EL (cell line): ENCODE measurements at regions not wholly inside any gene's neighbourhood (a gene's known extent, or its start where the extent isn't known, plus 50 kb on each side); places are given as distances from the start of the nearest gene placed in this dataset.

Experiments
- DNase-seq: peaks from one replicate; pipeline ENCODE4 v3.0.0-alpha.2; 2016

DNA sequence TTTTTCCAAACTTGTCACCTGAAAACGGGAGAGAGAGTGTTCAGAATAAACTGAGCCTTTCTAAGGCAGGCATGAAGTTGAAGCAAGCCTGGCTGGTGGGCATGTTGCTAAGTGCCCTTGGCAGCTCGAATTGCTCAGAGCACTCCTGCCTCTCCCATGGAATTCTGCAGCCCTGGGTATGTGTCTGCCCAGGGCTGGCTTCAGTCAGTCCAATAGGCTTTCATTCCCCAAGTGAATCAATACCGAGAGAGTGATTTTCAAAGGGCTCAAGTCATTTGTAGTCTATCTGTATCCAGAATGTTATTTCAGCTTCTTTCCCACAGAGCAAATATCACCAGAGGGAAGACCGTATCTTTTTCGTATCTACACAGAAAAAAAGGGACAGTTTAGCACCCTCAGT lies 415.5 kb upstream of the COBL start:
- no peak for DNase-seq

DNA sequence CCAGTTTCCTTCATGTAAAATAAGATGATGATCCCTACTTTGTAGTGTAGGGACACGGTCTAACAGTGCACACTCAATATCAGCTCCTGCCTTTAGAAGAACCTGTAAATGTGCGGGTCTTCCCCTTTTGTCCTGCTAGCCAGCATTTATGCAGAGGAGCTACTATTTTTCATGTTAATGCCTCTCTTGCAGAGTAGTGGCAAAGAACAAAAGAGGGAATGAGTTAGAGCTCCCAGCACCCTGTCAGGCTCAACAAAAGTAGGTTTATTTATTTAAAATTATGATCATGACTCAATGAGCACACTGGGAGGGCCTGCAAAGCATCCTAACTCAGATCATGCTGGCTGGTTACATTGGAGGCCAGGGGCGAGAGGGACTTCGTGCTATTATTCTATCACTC lies 414.5 kb upstream of the COBL start:
- DNase-seq, result no peak

DNA sequence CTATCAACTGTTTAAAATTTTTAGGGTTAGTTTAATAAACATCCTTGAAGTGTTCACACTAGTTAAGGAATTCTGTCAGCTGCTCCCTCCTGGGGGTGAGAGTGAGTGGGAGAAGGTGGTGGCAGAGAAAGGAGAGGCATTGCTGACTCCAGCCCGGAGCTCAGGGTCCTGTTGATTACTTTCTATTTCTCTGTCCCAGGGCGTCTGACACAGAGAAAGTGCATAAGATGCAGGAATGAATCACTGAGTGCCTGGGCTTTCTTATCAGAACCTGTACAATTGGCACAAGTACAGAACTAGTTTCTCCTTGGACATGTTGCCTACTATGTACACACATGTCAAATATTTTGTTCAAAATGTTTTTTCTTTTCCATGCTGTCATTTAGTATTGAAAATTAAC lies 410.8 kb upstream of the COBL start:
- DNase-seq, result no peak

DNA sequence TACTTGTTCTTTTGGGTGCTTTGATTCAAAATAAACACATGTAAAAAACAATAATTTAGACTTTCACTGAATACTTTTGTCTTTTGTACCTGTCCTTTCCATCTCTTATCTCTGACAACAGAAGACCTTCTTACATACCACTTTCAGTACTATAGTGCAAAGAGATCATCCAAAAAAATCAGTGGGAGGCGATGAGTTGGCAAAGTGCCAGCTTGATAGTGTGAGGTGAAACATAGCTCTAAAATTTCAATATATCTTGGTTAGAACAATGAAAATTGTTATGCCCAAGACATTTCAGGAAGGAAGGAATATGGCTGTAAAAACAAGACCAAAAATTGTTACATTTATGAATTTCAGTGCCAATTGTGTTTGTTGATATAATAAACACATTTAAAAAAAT lies 390.2 kb upstream of the COBL start:
- DNase-seq, result no peak

DNA sequence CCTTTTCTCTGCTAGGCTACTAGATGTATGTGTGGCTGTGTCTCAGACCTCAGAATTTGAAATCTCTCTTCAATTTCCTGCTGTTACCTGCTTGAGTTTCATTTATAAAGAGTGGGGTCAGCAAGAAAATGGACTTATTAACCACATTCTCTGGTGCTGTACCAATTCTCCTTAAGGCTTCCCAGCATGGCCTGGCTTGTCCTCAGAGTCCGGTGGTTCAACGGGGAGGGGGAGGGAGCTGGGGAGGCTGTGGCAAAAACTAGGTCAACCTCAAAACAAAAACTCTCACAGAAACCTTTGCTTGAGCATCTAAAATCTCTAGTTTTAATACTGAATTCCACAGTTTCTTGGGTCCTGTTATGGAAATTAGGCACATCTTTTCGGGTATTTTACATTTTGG lies 389.1 kb upstream of the COBL start:
- DNase-seq, result no peak

DNA sequence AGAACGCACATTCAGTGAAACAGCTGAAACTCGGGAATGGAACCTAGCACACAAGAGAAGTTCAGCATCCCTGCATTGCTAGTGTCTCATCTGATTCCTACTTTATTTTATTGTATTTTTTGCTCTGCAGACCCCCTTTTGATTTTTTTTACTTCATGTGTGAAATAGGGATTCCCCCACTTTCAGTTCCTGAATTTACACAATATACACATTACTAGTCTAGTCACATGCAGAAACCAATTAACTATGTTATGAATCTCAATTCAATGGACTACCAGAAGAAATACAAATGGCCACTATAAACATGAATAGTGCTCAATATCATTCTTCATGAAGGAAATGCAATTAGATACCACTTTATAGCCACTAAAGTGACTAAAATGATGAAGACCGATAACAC lies 386.1 kb upstream of the COBL start:
- DNase-seq, result no peak

DNA sequence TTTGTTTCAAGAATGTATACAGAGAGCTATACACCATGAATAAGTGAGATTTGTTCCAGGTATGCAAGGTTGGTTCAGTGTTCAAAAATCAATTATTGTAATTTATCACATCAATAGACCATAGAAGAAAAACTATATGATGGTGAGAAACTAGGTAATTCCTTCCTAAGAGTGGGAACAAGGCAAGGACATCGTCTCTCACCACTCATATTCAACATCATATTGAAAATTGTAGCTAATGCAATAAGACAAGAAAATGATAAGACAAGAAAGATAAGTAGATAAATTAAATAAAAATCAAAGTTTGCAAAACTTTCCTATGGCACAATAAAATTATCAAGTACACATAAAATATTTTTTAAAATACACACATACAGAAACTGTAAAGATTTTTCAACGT lies 385.3 kb upstream of the COBL start:
- no peak for DNase-seq

DNA sequence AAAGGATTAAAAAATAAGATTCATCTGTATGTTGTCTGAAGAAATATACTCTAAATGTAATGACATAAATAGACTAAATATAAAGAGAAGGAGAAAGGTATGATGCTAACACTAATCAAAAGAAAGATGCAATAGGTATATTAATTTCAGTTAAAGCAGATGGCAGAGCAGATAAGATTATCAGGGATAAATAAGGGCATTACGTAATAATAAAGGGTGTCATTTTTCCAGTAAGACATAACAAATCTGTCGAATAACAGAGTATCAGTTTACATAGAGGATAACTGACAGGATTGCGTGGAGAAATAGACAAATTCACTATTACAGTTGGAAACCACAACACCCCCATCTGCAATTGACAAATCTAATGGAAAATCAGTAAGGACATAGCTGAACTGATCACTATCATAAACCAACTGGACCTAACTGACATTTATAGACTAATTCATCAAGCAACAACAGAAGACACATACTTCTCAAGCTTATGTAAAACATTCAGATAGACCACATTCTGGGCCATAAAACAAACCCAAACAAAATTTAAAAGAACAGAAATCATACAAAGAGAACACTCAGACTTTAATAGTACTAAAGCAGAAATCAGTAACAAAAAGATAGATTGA lies 384.1 kb upstream of the COBL start:
- DNase-seq, result no peak

DNA sequence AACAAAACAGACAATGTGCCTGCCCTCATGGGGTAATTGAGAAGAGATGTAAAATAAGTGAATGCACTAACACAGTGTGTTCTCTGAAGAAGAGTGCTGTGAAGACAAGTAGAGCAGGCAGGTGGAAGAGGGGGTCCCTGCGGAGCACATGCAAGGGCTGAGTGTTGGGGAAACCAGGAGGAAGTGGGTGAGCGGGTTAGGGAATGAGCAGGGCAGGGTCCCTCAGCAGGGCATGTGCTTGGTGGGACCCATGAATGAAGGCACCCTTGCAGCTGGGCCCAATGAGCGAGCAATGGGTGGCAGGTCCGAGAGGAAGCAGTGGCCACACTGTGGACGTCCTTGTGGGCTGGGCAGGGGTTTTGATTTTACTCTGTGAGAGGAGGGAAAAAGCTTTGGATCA lies 376.6 kb upstream of the COBL start:
- no peak for DNase-seq

DNA sequence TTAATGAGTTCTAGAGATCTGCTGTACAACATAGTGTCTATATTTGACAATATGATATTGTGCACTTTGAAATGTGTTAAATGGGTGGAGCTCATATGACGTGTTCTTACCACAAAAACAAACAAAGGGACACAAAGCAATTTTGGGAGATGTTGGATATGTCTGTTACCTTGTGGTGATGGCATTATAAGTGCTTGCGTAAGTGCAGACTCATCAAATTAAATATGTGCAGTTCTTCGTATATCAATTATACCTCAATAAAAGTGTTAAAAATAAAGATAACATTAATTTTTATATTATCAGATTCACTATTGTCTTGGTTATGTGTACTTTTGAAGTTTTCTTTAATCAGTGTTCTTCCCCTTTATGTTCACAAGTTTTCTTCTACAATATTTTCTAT lies 372.9 kb upstream of the COBL start:
- DNase-seq, result no peak

DNA sequence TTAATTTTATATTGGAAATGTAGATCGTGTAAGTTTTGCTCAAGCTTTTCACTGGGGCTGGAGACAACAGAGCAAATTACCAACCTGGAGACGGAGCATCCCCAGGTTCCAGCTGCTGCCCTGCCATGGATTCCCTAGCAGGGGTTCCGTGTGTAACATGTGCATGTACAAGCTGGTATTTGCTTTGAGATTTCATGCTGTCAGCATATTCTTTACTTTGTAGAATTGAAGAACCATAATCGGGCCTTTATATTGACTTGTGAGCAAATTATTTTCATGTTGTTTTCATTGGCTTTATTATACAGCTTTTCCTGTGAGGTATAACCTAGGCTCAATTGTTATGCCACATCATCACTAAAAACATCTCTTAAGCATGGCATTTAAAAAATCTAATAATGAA lies 369.2 kb upstream of the COBL start:
- no peak for DNase-seq

DNA sequence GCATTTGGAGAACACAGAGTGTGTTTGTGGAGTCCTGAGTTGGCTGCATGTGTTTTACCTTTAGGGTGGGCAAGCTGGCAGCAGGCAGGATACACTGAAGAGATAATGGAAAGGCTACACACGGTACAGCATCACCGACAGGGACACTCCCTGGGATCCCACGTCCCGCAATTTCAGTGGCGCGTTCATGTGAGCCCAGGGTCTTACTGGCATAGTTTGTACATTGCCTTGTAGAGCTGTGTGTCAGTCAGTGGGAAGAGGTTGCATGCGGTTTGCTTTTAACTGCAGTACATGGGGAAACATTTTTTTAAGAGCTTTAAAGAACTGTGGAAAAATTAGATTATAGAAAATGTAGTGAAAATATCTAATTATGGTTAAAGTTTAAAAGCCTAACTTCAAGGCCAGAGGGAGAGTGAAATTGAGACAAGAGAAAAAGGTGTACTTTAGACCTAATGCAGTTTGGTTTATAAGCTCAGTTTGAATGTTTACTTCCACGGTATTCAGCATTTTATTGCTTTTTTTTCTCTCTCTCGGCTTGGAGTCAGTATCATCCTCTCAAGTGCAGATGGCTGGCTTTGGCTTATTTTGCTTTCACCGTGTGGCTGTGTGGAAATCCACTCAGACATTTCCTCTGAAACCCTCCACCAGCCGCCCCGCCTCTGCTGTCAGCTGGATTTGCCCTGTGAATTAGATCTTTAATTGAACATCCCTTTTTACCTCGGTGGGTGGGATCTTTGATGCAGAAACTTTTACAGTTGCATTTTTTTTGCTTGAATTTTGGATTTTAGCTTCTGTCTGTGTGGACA lies 364.2 kb upstream of the COBL start:
- DNase-seq, result no peak

DNA sequence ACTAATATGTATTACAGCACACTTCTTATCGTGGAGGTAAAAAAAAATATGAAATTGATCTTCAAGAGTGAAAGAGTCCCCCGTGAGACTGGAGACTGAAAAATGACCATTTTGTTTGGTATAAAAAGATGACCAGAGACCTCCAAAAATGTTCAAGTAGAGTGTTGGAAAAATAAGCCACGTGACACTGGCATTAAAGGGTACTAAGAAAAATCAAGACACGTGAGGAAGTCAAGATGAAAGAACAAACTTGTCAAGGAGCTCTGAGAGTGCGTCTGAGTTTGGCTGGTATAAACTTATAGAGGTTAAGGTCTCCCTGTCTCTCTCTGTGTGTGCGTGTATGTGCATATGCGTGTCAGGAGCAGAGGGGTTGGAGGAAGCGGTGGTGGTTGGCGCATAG lies 362.7 kb upstream of the COBL start:
- DNase-seq, result no peak

DNA sequence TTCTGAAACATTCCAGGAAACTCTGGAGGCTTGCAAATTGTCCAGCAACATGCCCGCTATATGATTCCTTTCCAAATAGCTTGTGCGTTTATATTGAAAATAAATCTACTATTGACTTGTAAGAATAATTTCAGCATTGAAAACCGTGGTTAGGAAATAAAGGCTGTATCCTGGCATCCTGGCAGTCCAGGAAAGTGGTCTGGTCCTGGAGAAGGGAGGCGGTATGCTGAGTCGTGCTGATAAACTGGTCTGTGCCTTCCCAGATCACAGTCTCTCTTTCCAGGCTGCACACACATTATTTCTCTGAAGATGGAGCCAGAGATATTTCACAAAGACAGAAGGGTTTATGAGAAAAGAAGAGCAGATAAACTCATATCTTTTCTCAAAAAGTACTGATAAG lies 350.1 kb upstream of the COBL start:
- DNase-seq, result no peak

DNA sequence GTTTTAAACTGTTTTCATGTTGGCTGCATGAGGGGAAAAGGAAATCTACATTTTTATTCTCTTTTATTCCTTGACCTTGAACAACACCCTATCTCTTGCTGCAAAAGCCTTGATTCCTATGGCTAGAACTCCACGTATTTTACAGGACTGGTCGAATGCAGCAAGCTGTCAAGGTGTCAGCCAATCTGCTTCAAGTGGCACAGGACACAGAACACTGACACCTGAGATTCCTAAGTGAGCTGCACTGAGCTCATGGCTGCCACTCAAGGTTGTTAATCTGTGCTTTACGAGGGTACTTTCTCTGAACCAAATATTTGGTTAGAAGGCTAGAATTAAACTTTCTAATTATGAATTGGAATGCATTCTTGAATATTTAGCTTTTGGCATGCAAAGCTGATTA lies 349.7 kb upstream of the COBL start:
- no peak for DNase-seq

DNA sequence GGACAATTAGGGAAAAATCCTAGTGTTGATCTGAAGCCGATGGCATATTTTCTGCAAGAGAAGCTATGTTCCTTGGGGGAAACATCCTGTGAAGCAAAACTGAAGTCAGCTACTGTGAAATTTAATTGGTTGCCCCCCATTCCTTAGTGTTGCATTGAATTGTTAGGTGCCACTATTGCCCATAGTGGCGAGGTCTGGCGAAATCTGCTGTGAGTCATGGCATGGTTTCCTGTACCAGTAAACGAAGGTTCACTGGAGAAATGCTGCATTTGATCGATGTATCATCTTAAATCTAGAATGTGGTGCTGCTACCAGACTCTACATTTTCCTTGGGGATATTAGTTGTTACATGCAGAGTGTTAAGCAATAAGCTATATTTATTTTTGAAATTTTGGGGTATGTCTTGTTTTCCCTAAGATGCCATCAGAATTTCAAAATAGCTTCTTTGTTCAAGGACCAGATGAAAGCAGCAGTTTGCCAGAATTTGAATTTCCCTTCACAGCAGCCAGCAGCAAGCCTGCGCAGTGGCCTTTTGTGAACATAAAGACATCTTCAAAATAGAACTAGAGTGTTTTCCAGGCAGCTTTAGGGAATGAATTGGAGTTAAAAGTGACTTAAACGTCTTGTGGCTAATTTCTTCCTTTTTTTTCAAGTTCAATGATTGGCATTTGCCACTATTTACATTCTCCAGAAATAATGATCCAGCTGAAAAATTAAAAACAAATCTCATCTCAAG lies 348.6 kb upstream of the COBL start:
- DNase-seq, result no peak

DNA sequence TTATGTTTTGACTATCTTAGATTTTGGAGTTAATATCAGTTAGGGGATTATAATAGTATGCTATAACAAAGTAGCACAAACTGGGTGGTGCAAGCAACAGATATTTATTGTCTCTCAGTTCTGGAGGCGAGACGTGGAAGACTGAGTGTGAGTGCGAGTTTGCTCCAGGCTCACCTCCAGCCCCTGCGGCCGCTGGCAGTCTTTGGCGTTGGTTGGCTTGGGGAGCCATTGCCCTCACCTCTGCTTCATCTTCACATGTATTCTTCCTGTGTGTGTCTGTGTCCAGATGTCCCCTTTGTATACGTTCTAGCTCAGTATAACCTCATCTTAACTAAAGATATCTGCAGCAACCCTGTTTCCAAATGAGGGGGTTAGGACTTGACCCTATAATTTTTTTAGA lies 343.9 kb upstream of the COBL start:
- DNase-seq, result no peak

DNA sequence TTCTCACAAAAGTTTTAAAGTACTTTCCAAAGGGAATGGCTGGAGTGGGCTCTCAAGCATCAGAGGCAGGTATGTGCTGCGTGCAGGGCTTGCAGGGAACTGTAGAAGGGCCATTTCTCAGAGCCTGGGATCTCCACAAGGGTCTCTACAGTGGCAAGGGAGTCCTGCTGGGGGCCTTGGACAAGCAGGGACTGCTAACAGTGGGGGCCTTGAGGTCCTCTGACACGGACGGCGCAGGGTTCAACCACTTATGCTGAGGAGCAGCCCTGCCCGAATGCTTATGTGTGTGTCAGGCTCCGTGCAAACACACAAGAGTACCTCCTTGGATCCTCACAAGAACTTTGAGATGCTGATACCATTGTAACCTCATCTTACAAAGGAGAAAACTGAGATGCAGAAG lies 342.1 kb upstream of the COBL start:
- DNase-seq, result no peak

DNA sequence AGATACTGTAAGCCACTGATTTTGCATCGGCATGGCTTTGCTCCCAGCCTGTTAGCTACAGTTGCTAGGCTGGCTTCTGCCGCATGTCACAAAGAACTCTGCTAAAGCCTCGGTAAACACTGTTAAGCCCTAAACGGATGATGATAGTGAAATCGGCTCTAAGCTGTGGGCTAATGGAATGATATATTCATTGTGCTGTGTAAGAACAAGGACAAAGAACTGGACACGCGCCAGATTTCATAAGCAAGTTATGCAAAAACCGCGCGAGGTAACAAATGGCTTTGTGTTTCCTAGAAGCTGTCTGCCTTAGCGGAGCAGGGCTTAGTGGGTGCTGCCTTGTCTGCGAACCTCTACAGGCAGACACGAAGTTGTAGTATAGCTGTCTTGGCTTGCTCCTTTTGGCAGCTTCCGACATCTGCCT lies 331.3 kb upstream of the COBL start:
- DNase-seq, result no peak

DNA sequence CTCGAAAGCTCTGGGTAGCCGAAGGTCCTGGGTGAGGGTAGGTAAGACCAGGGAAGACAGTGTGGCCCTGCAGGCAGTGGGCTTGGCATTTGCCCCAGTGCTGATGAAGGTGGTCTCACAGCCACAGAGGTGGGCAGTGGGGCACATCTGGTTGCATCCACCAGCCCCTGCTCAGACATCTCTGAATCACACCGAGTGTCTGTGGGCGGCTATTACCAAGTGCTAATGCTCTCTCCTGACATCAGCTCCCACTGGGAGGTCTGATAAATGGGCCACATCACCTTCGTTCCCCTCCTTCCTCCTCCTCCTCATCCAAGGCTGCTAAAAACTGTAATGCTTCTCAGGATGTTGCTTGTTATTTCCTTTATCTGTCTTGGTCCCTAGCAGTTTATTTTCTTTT lies 330.9 kb upstream of the COBL start:
- no peak for DNase-seq

DNA sequence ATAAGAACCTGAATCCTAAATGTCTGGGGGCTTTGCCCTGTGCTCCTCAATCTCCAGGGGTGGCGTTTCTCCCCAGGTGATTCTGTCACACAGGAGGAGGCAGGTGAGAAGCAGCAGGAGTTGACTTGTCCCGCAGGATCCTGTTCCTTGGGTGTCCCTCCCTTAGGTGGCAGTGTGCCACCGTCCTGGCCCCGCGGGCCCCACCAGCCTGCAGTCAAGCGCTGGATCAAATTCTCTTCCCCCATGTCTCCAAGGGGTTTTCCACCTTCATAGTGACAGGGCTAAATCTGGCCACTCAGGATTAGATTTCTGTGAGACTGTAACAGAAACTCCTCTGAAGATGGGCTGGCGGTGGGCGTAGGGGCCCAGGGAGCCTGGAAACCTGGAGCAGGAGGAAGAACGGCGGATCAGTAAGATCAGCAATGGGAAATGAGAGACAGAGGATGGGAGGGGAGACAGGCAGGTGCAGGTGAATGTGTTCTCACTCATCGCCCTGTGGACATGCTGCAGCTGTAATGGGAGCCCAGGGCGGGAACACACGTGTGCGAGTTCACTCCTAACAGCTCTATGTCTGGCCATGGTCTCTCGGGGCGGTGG lies 329.2 kb upstream of the COBL start:
- DNase-seq, result no peak

DNA sequence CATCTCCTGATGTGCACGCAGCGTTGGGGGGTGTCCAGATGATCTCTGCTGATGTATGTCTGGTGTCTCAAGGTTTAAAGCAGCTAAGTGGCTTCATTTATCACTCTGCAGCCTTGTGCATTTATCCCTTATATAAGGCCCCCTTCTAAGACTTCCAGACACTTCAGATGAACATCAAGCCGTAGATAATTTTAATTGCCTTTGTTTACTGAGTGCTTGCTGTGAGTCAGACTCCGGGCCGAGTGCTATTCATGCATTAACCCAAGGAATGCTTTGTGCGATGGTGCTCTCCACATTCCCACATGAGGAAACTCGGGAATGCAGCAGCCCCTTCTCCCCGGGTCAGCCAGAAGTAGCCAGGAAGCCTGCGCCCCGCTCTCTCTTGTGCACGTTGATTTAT lies 328.6 kb upstream of the COBL start:
- DNase-seq, result no peak

DNA sequence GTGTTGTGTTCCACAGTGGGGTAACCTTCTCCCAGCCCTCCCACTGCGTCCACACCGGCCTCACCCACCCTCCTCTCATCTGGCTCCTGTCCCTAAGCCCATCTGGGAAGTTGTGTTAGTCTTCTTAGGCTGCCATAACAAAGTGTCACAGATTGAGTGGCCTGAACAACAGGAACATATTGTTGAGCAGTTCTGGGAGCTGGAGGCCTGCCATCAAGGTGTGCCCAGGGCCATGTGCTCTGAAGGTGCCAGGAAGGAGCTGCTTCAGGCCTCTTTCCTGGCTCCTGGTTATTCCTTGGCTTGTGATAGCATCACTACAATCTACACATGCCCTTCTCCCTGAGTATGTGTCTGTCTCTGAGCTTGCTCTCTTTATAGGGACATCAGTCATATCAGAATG lies 327.6 kb upstream of the COBL start:
- no peak for DNase-seq

DNA sequence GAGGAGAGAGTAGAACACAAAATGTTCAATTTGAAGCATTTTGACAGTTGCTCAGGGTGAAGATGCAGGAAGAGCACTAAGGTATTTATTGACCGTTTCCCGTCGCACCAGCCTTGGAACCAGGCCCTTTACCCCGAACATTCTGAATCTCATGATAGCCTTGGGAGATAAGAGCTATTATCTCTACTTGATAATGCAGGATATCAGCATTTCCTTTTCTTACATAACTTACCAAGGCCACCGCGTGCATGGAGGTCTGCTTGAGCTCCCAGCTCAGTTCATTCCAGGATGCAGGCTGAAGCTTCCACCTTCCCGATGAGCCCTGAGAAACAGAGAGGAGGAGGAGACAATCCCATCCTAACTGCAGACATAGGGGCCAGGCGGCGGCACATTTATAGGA lies 324.2 kb upstream of the COBL start:
- no peak for DNase-seq
